Inflammatory macrophage treated with lipopolysaccharide for 1 hour (primary cell): ENCODE measurements at regions not wholly inside any gene's neighbourhood (a gene's known extent, or its start where the extent isn't known, plus 50 kb on each side); places are given as distances from the start of the nearest gene placed in this dataset.

Experiments used
- DNase-seq, 2 donors: peaks; one replicate each; pipeline ENCODE4 v3.0.0-alpha.2; 2020 to 2022

DNA sequence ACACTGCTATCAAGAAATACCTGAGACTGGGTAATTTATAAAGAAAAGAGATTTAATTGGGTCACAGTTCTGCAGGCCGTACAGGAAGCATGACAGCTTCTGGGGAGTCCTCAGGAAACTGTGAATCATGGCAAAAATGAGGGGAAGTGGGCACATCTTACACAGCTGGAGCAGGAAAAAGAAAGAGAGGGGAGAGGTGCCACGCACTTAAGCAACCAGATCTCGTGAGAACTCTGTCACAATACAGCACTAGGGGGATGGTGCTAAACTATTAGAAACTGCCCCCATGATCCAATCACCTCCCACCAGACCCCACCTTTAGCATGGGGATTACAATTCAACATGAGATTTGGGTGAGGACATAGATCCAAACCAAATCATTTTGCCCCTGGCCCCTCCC, 105.5 kb upstream of the CPLX2 start:
- peak; percentile 5 to 23 for DNase-seq

DNA sequence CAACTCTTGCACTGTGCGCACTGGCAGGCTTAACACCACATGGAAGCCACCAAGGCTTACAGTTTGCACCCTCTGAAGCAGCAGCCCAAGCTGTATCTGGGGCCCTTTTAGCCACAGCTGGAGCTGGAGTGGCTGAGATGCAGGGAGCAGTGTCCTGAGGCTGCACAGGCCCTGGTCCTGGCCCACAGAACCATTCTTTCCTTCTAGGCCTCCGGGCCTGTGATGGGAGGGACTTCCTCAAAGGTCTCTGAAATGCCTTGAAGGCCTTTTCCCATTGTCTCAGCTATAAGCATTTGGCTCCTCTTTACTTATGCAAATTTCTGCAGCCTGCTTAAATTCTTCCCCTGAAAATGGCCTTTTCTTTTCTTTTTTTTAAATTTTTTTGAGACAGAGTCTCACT, 104.4 kb upstream of the CPLX2 start:
- DNase-seq = no peak

DNA sequence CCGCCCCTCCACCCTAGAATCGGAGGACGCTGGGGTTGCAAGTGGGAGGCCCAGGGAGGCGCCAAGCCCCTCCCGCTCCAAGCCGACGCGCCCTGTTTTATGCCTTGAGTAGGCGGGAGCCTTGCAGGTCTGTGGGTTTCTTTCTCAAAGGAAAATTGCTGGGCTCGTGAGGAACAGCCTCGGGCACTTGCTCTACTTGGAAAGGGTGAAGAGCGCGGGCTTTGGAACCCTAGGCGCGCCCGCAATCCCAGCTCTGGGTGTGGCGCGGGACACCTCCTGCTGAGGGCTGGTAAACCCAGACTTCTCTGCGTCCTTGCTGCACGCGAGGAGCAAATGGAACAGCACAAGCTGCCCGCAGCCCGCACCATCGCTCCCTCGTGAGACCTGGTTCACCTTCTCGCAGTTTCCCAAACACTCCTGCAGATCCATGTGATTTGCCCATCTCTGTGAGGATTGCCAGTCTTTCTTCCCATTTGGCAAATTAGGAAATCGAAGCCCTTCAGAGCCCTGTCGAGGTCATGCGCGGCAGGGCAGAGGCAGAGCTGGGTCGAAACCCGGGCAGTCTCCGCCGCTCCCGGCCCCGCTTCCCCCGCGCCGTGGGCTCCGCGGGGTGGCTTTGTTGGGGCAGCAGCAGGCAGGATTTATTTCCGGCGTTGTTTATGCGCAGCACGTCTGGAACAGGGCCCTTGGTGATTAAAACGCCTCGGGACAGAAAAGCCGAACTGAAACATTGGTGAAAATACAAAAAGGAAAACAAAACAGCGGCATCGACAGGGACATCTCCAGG, 98.4 kb upstream of the CPLX2 start:
- no peak for DNase-seq

DNA sequence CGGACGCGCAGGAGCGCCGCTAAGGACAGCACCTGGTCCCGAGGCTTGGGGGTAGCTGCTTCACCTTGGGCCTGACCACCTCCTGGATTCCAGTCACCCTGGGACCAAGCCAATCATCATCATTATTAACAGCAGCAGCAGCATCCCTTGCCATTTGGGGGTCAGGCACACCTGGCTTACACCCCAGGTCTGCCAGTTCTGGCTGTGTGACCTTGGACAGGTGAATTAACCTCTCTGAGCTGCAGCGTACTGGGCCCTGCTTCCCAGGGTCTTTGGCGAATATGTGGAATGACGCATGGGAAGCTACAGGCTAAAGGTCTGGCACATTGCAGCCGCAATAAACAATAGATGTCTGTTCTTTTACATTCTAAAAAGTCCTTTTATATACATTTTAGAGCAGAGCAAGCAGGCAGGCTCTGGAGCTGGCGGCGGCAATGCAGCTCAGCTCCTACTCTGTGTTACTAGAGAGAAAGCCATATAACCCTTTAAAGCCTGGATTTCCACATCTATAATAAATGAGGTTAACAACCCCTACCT, 97.8 kb upstream of the CPLX2 start:
- no peak for DNase-seq

DNA sequence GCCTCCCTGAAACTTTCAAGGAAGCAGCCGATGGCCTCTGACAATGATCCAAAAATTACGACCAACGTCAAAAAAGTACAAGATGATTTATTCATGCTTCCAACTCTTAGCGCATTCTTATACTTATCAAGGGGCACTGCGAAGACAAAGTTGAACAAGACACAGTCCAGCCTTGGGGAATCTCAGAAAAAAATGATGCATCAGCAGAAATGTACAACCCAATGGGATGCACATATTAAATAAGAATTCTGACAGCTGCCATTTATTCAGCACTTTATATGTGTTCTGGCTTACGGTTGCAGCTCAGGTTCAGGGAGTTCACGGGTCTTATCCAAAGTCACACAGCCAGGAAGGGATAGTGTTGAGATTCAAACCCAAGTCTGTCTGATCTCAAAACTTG, 96.0 kb upstream of the CPLX2 start:
- DNase-seq = no peak

DNA sequence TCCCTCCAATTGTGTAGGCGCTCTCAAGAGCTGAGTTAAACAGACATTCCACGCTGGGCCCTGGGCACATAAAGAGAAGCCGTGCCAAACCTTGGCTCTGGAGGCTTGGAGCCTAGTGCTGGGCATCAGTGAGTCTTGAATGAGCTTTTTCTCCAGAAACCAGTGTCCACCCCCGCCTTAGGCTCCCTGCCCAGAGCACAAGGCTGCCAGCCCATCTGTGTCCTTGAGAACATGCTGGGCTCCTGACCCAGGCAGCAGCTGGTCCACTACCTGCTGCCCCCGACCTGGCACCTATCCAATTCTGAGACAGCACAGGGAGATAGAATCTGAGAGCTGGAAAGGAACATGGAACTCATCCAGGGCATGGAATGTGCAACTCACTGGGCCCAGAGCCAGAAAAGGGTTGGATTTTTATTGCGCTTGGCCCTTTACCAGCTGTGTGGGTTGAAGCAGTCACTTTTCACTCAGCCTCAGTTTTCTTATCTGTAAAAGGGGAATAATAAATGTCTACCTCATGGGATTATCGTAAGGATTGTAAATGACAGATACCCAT, 92.4 kb upstream of the CPLX2 start:
- no peak for DNase-seq

DNA sequence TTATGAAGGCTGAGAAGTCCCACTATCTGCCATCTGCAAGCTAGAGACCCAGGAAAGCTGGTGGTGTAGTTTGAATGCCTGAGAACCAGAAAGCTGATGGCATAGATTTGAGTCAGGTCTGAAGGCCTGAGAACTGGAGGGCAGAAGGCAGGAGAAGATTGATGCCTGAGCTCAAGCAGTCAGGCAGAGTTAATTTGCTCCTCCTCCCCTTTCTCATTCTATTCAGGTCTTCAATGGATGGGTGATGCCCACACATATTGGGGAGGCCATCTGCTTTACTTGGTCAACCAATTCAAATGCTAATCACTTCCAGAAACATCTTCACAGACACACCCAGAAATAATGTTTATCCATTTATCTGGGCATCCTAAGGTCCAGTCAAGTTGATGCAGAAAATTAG, 87.6 kb upstream of the CPLX2 start:
- no peak for DNase-seq

DNA sequence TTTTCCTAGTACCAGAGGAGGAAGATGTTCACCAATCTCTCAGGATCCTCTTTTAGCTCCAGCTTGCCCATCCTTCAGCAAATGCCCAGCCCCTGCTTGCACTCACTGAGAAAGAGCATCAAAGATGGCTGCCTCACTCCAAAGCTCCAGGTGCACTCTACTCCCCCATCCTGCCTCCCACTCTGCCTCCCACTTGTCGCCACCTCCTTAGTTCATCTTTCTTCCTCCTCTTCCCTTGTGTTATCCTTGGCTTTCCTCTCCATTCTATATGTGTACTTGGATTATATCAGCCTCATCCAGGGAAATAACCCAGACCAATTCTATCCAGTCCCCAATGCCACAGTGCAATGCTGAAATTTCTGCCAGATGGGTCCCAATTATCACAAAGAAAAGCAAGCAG, 87.1 kb upstream of the CPLX2 start:
- DNase-seq = no peak

DNA sequence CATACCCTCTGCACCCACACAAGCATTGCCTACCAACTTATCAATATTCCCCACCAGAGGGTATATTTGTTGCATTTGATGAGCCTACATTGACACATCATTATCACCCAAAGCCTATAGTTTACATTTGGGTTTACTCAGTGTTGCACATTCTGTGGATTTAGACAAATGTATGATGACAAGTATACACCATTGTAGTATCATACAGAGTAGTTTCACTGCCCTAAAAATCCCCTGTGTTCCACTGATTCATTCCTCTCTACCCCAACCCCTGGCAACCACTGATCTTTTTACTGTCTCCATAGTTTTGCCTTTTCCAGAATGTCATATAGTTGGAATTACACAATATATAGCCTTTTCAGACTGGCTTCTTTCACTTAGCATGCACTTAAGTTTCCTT, 85.7 kb upstream of the CPLX2 start:
- no peak for DNase-seq

DNA sequence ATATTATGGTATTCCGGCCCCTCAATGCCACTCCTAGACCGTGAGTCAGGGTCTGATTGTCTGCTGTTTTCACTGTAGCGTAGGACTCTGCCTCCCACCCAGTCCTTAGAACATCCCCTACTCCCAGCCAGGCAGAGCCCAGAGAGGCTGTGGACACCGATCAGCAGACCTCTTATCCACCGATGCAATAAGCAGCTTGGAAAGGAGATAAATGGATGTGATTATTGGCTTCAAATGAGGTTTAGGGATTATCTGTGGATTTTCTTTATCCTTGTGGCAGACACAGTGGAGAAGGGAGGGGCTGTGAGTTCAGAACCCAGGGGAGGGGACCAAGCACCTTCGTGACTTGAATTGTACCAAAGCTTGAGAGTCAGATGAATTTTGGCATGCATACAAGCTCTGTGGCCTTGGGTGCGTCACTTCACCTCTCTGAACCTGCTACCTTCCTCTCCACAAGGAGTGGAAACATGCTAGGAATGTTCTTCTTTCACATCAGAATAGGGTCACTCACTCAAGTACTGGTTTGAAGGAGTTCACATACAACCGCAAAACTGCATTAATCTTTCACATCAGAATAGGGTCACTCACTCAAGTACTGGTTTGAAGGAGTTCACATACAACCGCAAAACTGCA, 83.1 kb upstream of the CPLX2 start:
- no peak for DNase-seq

DNA sequence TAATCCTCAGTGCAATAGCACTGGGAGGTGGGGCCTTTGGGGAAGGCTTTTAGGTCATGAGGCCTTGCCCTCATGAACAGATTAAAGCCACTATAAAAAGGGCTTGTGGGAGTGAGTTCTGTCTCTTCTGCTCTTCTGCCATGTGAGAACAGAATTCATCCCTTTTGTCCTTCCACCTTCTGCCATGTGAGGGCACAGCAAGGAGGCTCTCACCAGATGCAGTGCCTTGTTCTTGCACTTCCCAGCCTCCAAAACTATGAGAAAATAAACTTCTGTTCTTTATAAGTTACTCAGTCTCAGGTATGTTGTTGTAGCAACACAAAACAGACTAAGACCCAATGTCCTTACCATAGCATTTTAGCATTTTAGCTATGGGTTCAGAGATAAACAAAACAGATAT, 81.7 kb upstream of the CPLX2 start:
- DNase-seq = no peak

DNA sequence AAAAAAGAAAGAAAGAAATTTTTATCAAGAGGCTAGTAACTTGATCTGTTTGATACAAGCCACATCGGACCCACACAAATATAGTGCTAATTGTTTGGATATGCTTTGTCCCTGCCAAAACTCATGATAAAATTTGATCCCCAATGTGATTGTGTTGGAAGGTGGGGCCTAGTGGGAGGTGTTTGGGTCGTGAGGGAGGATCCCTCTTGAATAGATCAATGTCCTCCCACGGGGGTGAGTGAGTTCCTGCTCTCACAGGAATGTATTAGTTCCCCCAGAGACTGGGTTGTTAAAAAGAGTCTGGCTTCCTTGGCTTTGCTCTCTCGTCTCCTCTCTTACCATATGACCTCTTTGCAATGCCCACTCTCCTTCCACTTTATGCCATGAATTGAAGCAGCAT, 80.6 kb upstream of the CPLX2 start:
- DNase-seq = no peak

DNA sequence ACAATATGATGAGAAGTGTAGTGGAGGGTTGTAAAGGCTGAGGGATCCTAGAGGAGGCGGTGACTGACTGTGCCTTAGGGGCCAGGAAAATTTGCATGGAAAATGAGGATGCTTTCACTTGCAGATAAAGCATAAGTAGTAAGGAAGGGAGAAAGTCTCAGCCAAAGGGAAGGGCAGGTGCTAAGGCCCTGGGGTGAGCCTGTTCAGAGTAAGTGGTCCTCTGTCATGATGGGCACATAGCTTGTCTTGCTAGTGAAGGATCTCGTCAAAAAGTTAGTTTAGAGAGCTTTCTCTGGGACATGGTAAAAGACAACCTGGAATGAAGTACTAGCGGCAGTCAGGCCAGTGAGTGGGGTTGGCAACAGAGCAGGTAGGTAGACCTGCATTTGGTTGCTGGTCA, 75.4 kb upstream of the CPLX2 start:
- DNase-seq = no peak

DNA sequence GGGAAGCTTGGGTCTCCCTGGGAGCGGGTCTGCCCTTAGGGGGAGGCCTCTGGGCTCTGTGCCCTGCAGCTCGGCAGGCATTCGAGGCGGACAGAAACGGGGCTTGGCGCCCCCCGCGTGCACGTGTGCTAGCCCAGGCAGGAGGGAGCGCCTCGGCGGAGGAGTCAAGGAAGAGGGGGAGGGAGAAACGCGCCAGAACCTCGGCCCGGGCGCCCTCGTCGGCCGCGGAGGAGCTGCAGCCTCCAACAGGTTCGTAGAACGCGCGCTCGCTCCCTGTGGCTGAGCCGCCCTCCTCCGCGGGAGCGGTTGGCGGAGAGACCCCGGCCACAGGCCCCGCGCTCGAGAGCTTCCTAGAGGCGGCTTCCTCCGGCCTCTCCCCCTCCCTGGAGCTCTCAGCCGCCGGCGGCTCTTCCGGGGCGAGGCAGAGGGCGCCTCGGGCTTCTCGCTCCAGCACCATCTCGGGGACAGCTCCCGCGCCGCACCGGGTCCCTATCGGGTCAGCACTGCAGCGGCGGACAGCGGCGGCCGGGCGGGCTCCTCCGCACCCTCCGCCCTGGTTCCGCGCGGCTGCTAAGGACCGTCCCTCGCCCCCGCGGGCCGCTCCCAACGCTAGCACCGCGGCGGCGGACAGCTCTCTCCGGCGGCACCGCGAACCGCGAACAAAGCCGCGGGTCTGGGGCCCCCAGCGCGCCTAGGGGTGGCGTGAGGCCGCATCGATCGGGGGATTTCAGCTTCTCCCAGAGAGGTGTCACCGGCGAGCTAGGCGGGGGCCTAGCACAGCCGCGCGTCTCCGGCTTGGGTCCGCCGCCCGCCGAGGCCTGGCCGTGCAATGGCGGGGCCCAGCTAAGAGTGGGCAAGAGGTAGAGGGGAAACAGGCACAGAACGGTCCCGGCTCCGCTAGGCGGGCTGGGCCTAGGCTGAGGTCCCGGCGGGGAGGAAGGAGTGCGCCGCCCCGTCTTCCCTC, 74.6 kb upstream of the CPLX2 start:
- peak; percentile 61 to 64 for DNase-seq

DNA sequence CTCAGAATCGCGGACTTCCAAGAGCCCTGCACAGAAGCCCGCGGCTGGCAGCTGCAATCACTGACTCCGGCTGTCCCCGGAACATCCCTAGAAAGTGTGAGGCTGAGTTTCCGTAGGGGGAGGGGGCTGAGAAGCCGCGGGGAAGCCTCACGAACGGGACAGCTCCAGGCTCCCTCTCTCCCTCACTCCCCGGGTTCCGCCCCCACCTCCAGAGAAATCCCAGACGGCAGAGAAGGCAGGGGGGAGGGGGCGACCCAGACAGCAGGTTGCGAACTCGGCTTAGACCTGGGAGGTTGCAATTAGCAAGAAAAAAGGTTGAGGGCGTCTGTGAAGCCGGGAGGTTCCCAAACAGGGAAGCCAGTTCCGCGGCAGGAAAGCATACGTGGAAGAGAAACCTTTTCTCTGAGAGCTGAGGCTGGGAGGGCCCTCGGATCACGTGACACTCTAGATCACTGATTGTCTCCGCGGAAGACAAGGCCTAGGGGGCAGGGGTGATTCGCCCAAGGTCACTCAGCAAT, 73.8 kb upstream of the CPLX2 start:
- DNase-seq = no peak

DNA sequence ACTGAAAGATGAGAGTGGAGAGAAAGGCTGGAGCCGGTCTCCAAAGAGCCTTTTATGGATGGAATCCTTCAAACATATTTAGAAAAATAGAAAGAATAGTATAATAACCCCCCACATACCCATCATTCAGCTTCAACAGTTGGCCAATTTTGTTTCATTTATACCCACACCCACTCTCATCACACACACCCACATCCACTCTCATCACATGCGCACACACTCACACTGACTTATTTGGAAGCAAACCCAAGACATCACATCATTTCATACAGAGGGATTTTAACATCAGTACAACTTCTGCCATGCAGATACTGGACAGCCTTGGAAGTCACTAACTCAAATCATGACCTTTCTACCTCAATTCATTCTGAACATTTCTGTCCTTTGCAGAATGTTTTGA, 72.8 kb upstream of the CPLX2 start:
- DNase-seq = no peak

DNA sequence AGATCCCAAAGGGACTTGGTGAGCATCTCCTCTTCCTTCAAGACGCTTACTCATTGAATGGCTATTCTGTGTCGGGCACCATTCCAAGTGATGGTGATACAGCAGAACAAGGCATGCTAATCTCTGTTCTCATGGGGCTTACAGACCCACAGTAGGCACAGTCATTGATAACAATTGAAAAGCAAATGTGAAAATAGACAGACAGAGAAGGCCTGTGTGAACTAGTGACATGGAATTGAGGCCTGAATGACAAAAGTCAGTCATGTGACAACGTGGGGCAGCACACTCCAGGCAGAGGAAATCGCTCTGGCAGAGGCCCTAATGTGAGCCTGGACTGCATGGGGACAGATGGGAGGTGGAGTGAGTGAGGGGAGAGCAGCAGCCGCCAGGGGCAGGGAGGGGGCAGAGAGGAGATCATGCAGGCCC, 70.7 kb upstream of the CPLX2 start:
- DNase-seq = no peak

DNA sequence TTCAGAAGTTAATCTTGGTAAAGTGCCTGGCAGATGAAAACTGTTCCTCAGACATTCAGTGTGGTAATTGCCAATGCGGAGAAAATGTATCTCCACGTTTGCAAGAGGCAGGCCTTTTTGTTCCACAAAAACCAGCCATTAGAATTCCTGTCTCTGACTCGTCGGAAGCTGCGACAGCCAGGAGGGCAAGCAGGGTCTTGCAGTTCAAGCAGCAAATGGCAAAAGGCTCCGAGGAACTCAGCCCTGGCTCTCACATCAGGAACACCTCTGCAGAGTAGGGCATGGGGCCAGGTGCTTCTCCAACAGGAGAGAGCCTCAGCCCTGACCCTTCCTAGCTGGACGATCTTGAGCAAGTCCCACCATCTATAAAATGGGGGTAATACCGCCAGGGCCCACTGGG, 69.0 kb upstream of the CPLX2 start:
- no peak for DNase-seq

DNA sequence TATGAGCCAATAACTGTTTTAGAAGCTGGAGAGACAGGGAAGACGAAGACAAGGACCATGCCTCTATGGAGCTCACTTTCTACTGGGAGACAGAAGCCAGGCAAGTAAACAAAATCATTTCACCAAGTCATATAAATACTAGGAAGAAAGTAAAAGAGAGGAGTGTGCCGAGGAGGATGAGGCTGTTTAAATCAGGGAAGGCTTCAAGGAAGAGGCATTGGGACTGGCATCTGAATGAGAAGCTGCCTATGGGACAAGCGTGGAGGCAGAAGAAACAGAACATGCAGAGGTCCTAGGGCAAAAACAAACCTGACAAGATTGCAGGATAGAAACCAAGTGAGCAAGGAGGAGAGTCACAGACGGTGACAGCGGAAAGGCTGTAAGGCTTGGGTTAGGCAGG, 68.1 kb upstream of the CPLX2 start:
- DNase-seq = no peak

DNA sequence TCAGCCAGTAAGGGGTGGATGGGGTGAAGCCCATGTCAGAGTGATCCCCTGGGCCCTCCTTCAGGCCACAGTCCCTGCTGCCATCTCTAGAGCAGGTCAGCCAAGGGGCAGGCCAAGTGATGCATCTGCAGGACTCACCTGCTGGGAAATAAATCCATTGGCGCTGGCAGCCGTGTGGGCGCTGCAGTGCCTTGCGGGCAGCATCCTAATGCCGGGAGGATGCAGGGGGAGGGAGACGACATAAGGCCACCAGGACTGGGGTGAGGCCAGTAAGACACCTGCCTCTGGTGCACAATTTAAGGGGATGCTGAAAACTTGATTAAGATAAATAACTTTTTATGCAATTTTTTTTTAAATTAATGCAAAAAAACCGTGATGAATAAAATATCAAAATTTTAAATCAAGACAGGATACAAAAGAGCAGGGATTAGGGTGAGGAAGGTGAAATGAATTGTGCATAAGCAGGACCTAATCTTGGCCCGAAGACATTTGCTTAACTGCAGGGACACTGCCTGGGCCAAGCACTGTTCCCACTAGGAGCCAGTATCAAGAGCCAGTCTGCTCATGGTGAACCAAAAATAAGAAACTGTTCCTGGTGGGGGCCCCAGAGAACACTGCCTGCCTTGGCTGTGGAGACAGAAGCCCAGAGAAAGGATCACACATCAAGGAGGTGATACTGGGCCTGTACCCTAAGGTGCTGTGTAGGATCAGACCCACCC, 67.5 kb upstream of the CPLX2 start:
- no peak for DNase-seq

DNA sequence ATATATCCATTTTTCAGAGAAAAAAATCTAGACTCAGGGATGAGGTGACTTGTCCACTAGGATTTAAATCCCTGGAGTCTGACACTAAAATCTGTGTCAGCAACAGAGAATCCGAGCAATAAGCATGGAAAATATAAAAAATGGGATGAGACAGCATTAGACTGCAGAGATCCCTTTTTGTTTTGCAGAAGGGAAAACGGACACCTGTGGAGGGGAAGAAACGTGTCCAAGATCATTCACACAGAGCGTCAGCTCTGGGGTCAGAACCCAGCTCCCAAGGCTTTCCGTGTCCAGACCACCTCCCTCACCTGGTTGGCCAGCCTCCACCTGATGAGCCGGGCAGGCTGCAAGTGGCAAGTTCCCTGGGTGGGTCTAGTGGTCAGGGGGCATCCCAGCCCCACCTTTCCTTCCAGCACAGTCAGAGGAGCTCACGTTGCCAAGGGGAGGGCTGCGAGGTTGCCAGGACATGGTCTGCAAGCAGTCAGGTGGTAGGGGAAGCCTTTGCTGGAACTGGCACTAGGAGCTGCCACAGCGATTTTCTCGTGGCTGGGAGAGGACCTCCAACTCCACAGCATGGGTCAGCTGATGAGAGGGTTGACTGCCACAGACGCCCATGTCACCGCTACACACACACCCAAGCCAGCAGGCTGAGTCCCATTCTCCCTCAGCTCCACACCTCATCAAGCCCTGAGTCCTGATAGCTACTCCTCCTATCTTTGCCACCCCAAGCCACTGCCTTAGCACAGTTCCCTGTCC, 65.9 kb upstream of the CPLX2 start:
- DNase-seq = no peak
